ENCODE measurements at regions not wholly inside any gene's neighbourhood (a gene's known extent, or its start where the extent isn't known, plus 50 kb on each side); places are given as distances from the start of the nearest gene placed in this dataset.

DNA sequence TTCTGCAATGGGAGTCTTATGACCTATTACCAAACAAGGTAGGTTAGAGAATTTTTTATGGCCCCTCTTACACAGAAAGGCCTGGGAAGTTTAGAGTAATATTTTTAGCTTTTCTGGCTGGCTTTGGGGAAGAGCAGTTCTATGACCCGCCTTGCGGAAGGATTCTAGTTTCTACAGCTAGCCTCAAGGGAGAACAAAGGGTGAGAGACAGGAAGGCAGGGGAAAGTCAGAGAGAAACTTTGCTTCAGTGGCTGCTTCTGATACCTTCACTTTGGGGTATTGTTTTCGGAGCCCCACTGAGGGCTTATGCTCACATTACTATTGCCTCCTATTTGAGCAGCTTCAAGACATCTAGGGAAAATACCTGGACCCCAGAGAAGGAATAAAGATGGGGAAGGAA is 80.7 kb upstream of the NUDT4 start:
- TF ChIP-seq EP300 (IDR thresholded peaks at IDR 0.05) (no peak), POLR2AphosphoS5 (IDR thresholded peaks at IDR 0.05) (no peak), CTCF (IDR thresholded peaks at IDR 0.05) (no peak), POLR2A (IDR thresholded peaks at IDR 0.05; ENCODE audit: low read depth) (no peak)

All from esophagus muscularis mucosa (tissue), 4 donors.